ENCODE measurements at regions not wholly inside any gene's neighbourhood (a gene's known extent, or its start where the extent isn't known, plus 50 kb on each side); places are given as distances from the start of the nearest gene placed in this dataset.

- no peak overlapping the region for H3K56ac ChIP-seq (ENCODE audit: extremely low read depth, insufficient read depth, low read length)
- no TSS peak for BruUV-seq (replicated peaks)
- no peak for DNase-seq
- no peak overlapping the region for H4K5ac ChIP-seq (ENCODE audit: low read depth, low read length)
- H2BK120ac ChIP-seq (ENCODE audit: low read depth, low read length) = no peak overlapping the region
- H2BK15ac ChIP-seq (ENCODE audit: low read depth, low read length) = no peak overlapping the region
- ChIA-PET CTCF (interaction anchor here (1.0 kb wide), 1 partner anchor 11 kb away, joined by 4 read pairs; no protein-coding TSS in a partner anchor), POLR2A (ENCODE audit: unreplicated experiment) (no interaction called here)
- dilution Hi-C loops (cut with HindIII; ENCODE audit: low sequenced_read_pairs, unreplicated experiment) (no loop called here), intact Hi-C loops (cut with micrococcal nuclease) (no loop called here), in situ Hi-C loops (cut with MboI; ENCODE audit: low sequenced_read_pairs) (no loop called here)
- H3K23ac ChIP-seq (ENCODE audit: low read depth, low read length) = no peak overlapping the region
- H2AFZ ChIP-seq (replicated peaks; ENCODE audit: low read length, poor library complexity) = no peak overlapping the region
- H4K91ac ChIP-seq (ENCODE audit: insufficient read depth, low read depth, low read length) = no peak overlapping the region
- no peak overlapping the region for H3K14ac ChIP-seq (replicated peaks; ENCODE audit: low read depth, low read length)
- H4K8ac ChIP-seq (ENCODE audit: low read depth in 2 of 2, low read length in 2 of 2) = no peak overlapping the region
- no peak overlapping the region for H3K4me3 ChIP-seq (ENCODE audit: insufficient read depth, low read depth, low read length)
- H3K9me1 ChIP-seq (ENCODE audit: insufficient read depth, low read length) = no peaks in the 10 kb centered on the region
- H2AK9ac ChIP-seq (replicated peaks; ENCODE audit: low read depth, low read length, poor library complexity) = no peak overlapping the region
- no peak overlapping the region for H2BK20ac ChIP-seq (ENCODE audit: low read depth, low read length)
- no peak overlapping the region for H3K4me2 ChIP-seq (ENCODE audit: low read depth, low read length)
- H3K79me1 ChIP-seq (ENCODE audit: low read depth in 1 of 2, low read length in 2 of 2) = no peaks in the 10 kb centered on the region
- no peak overlapping the region for H3K4ac ChIP-seq (ENCODE audit: low read depth, low read length)
- H2AK5ac ChIP-seq (ENCODE audit: low read depth, low read length) = no peak overlapping the region
- no peak for ATAC-seq (ENCODE audit: low read depth)
- H4K20me1 ChIP-seq (ENCODE audit: insufficient read depth, low read length) = no peaks in the 10 kb centered on the region
- no peaks in the 10 kb centered on the region for H3K27me3 ChIP-seq (ENCODE audit: control insufficient read depth, insufficient read depth, low read length)
- TF ChIP-seq MAZ (IDR thresholded peaks at IDR 0.05; ENCODE audit: borderline replicate concordance, low read depth, low read length) (no peak), SMC3 (IDR thresholded peaks at IDR 0.05; ENCODE audit: low read depth, low read length) (no peak), CHD1 (IDR thresholded peaks at IDR 0.05; ENCODE audit: low read depth, low read length) (no peak), ELK1 (IDR thresholded peaks at IDR 0.05; ENCODE audit: borderline replicate concordance, low read depth, low read length) (no peak), POLR2A (IDR thresholded peaks at IDR 0.05; ENCODE audit: low read depth, low read length) (no peak), FOS (IDR thresholded peaks at IDR 0.05; ENCODE audit: low read depth, low read length) (no peak), BHLHE40 (IDR thresholded peaks at IDR 0.05; ENCODE audit: low read depth, low read length) (no peak), MXI1 (IDR thresholded peaks at IDR 0.05; ENCODE audit: borderline replicate concordance, low read depth, low read length) (no peak), MAFK (IDR thresholded peaks at IDR 0.05; ENCODE audit: low read depth, low read length) (no peak), RCOR1 (IDR thresholded peaks at IDR 0.05; ENCODE audit: insufficient replicate concordance, low read length) (no peak), CTCF (conservative IDR thresholded peaks at IDR 0.05; ENCODE audit: low read depth, low read length) (no peak), CEBPB (IDR thresholded peaks at IDR 0.05; ENCODE audit: low read depth, low read length) (no peak), NFE2L2 (IDR thresholded peaks at IDR 0.05; ENCODE audit: low read depth, low read length) (no peak), USF2 (IDR thresholded peaks at IDR 0.05; ENCODE audit: low read depth, low read length) (no peak)
- no peak overlapping the region for H3K18ac ChIP-seq (ENCODE audit: low read depth, low read length)
- H3K4me1 ChIP-seq (ENCODE audit: control insufficient read depth, insufficient read depth, low read length) = no peaks in the 10 kb centered on the region
- H3K9ac ChIP-seq (ENCODE audit: low read depth, low read length) = no peak overlapping the region
- no peak overlapping the region for H2BK5ac ChIP-seq (ENCODE audit: low read depth, low read length, poor library complexity, severe bottlenecking)
- 0% methylated on average over 1 of the region's 6 CpGs; no CpG with 5 or more reads in 1 of the 2 experiments for WGBS, 2 experiments (ENCODE audit: extremely low coverage in 2 of 2, insufficient read length in 1 of 2)
- H3K27ac ChIP-seq (ENCODE audit: insufficient read depth, low read length) = no peak overlapping the region
- H3K9me3 ChIP-seq (ENCODE audit: control insufficient read depth, insufficient read depth, low read length) = no peaks in the 10 kb centered on the region; the same call in 1 of the 2 replicates
- H3K36me3 ChIP-seq (ENCODE audit: control insufficient read depth, insufficient read depth, low read length) = no peaks in the 10 kb centered on the region
These were observed 160.4 kb upstream of the RORA start for GRCh38 chr15:61389334-61390028.
